ENCODE measurements at regions not wholly inside any gene's neighbourhood (a gene's known extent, or its start where the extent isn't known, plus 50 kb on each side); places are given as distances from the start of the nearest gene placed in this dataset.

DNA sequence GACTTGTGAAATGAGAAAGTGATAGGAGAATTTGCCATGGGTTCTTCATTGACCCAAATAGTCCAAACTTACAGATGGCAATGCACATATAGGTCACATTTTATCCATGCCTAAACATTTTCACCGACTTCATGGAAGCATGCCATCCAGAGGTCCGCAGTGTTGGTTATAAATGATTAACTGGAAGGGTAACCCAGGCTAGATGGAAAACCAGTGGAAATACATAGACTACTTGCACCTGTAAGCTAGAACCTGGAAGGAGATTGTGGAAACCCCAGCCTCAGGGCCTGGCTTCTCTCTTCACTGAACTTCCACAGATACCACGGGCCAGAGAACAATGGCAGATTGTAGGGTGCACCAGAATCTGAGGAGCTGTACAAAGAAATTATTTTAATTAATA is 103.8 kb upstream of the SYNDIG1 start:
- no peak for TF ChIP-seq YY1 (IDR thresholded peaks at IDR 0.05; ENCODE audit: low read depth)
- TF ChIP-seq TCF12 (IDR thresholded peaks at IDR 0.05; ENCODE audit: low read depth), result no peak
- TF ChIP-seq TAF1 (IDR thresholded peaks at IDR 0.05; ENCODE audit: low read depth), result no peak
- no peak for TF ChIP-seq CREB1 (IDR thresholded peaks at IDR 0.05; ENCODE audit: low read depth)
- no peak for TF ChIP-seq NFIC (IDR thresholded peaks at IDR 0.05)
- TF ChIP-seq EGR1 (IDR thresholded peaks at IDR 0.05), result no peak
- TF ChIP-seq ZBTB7A (IDR thresholded peaks at IDR 0.05; ENCODE audit: low read depth), result no peak
- TF ChIP-seq RAD21 (IDR thresholded peaks at IDR 0.05; ENCODE audit: low read depth), result no peak
- TF ChIP-seq TEAD4 (IDR thresholded peaks at IDR 0.05), result no peak
- TF ChIP-seq CEBPB (IDR thresholded peaks at IDR 0.05), result no peak
- TF ChIP-seq EP300 (IDR thresholded peaks at IDR 0.05; ENCODE audit: borderline replicate concordance), result no peak
- TF ChIP-seq, protein P1, sequence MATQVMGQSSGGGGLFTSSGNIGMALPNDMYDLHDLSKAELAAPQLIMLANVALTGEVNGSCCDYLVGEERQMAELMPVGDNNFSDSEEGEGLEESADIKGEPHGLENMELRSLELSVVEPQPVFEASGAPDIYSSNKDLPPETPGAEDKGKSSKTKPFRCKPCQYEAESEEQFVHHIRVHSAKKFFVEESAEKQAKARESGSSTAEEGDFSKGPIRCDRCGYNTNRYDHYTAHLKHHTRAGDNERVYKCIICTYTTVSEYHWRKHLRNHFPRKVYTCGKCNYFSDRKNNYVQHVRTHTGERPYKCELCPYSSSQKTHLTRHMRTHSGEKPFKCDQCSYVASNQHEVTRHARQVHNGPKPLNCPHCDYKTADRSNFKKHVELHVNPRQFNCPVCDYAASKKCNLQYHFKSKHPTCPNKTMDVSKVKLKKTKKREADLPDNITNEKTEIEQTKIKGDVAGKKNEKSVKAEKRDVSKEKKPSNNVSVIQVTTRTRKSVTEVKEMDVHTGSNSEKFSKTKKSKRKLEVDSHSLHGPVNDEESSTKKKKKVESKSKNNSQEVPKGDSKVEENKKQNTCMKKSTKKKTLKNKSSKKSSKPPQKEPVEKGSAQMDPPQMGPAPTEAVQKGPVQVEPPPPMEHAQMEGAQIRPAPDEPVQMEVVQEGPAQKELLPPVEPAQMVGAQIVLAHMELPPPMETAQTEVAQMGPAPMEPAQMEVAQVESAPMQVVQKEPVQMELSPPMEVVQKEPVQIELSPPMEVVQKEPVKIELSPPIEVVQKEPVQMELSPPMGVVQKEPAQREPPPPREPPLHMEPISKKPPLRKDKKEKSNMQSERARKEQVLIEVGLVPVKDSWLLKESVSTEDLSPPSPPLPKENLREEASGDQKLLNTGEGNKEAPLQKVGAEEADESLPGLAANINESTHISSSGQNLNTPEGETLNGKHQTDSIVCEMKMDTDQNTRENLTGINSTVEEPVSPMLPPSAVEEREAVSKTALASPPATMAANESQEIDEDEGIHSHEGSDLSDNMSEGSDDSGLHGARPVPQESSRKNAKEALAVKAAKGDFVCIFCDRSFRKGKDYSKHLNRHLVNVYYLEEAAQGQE (IDR thresholded peaks at IDR 0.05; ENCODE audit: low read depth), result no peak
- TF ChIP-seq MAX (IDR thresholded peaks at IDR 0.05), result no peak
- TF ChIP-seq USF1 (IDR thresholded peaks at IDR 0.05), result no peak

GRCh38 chr20:24364482-24364881 is 104.9 kb upstream of the SYNDIG1 start:
- no peak for TF ChIP-seq FOXM1 (IDR thresholded peaks at IDR 0.05; ENCODE audit: borderline replicate concordance, low read depth)
- no peak for TF ChIP-seq CREB1 (IDR thresholded peaks at IDR 0.05; ENCODE audit: low read depth)
- no peak for TF ChIP-seq RAD21 (IDR thresholded peaks at IDR 0.05; ENCODE audit: low read depth)
- TF ChIP-seq CEBPB (IDR thresholded peaks at IDR 0.05), result no peak
- TF ChIP-seq TEAD4 (IDR thresholded peaks at IDR 0.05), result no peak
- no peak for TF ChIP-seq USF1 (IDR thresholded peaks at IDR 0.05)
- TF ChIP-seq MAX (IDR thresholded peaks at IDR 0.05), result no peak
- no peak for TF ChIP-seq TCF12 (IDR thresholded peaks at IDR 0.05; ENCODE audit: low read depth)
- no peak for TF ChIP-seq TAF1 (IDR thresholded peaks at IDR 0.05; ENCODE audit: low read depth)
- no peak for TF ChIP-seq EGR1 (IDR thresholded peaks at IDR 0.05)
- TF ChIP-seq EP300 (IDR thresholded peaks at IDR 0.05; ENCODE audit: borderline replicate concordance), result no peak

- TF ChIP-seq, protein P1 (IDR thresholded peaks at IDR 0.05; ENCODE audit: low read depth), result no peak
- TF ChIP-seq TCF12 (IDR thresholded peaks at IDR 0.05; ENCODE audit: low read depth) (no peak), YY1 (IDR thresholded peaks at IDR 0.05; ENCODE audit: low read depth) (no peak), MAX (IDR thresholded peaks at IDR 0.05) (no peak), CREB1 (IDR thresholded peaks at IDR 0.05; ENCODE audit: low read depth) (no peak)
These were observed 106.4 kb upstream of the SYNDIG1 start for GRCh38 chr20:24363031-24363430.

- TF ChIP-seq TAF1 (IDR thresholded peaks at IDR 0.05; ENCODE audit: low read depth) (no peak), ZBTB7A (IDR thresholded peaks at IDR 0.05; ENCODE audit: low read depth) (no peak), EGR1 (IDR thresholded peaks at IDR 0.05) (no peak), CEBPB (IDR thresholded peaks at IDR 0.05) (no peak), USF1 (IDR thresholded peaks at IDR 0.05) (no peak), TEAD4 (IDR thresholded peaks at IDR 0.05) (no peak), NFIC (IDR thresholded peaks at IDR 0.05) (no peak), TCF12 (IDR thresholded peaks at IDR 0.05; ENCODE audit: low read depth) (no peak), FOXM1 (IDR thresholded peaks at IDR 0.05; ENCODE audit: borderline replicate concordance, low read depth) (no peak), CREB1 (IDR thresholded peaks at IDR 0.05; ENCODE audit: low read depth) (no peak), EP300 (IDR thresholded peaks at IDR 0.05; ENCODE audit: borderline replicate concordance) (no peak), RAD21 (IDR thresholded peaks at IDR 0.05; ENCODE audit: low read depth) (no peak), YY1 (IDR thresholded peaks at IDR 0.05; ENCODE audit: low read depth) (no peak), MAX (IDR thresholded peaks at IDR 0.05) (no peak)
- TF ChIP-seq, protein P1 (IDR thresholded peaks at IDR 0.05; ENCODE audit: low read depth), result no peak
These were observed 107.3 kb upstream of the SYNDIG1 start for GRCh38 chr20:24362080-24362479.

All from Ishikawa (cell line).